ENCODE measurements at regions not wholly inside any gene's neighbourhood (a gene's known extent, or its start where the extent isn't known, plus 50 kb on each side); places are given as distances from the start of the nearest gene placed in this dataset.

- no peak for DNase-seq
Measured at GRCh38 chr7:20021066-20021465, 196.1 kb downstream of the MACC1 start.

GRCh38 chr7:20019757-20020432 is 197.3 kb downstream of the MACC1 start:
- DNase-seq = no peak

- DNase-seq = no peak
Measured at GRCh38 chr7:20016669-20017068, 200.5 kb downstream of the MACC1 start.

- DNase-seq = no peak
Measured at GRCh38 chr7:20013536-20013935, 203.6 kb downstream of the MACC1 start.

- no peak for DNase-seq
Measured at GRCh38 chr7:20012100-20012499, 205.1 kb downstream of the MACC1 start.

- DNase-seq = no peak
Measured at GRCh38 chr7:20010877-20011276, 206.3 kb downstream of the MACC1 start.

DNA sequence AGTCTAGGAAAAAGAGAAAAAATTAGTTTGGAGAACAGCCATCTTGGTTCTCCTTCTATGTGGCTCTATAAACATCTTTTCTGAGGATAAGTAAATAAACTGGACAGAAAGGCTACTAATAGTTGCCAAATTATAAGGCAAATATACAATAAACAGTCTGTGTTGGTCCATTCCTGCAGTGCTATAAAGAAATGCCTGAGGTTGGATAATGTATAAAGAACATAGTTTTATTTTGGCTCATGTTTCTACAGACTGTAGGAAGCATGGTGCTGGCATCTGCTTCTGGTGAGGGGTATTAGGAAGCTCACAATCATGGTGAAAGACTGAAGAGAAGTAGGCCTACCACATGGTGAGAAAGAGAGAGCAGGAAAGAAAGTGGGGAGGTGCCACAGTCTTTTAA is 209.7 kb downstream of the MACC1 start:
- DNase-seq = no peak

- no peak for DNase-seq
Measured at GRCh38 chr7:20005081-20005480, 212.1 kb downstream of the MACC1 start.

DNA sequence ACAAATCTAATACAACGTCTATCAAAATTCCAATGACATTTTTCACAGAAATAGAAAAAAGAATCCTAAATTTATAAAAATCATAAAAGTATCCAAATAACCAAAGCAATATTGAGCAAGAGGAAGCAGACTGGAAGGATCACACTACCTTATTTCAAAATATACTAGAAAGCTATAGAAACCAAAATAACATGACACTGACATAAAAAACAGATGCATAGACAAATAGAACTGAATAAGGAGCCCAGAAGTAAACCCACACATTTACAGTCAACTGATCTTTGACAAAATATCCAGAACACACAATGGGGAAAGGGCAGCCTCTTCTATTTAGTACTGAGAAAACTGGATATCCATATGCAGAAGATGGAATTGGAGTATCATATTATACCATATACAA is 217.5 kb downstream of the MACC1 start:
- DNase-seq = no peak

GRCh38 chr7:19991936-19992335 is 218.5 kb upstream of the TMEM196 start:
- no peak for DNase-seq

DNA sequence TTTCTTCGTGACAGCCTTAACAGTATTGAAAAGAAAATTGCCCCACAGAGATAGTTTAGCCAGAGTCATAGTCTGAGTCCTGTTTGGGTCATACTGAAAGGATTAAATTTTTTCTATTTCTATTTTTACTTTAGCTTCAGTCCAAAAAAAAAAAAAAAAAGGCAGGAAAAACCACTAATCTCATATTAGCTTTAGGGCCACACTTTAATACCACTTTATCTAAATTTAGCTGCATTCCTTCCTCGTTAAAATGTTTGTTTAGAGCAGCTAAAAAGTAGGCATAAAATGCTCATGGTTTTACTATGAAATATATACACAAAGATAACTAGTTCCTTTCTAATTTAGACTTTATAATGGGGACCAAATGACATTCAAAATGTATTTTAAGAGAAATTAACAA is 216.5 kb upstream of the TMEM196 start:
- no peak for DNase-seq

DNA sequence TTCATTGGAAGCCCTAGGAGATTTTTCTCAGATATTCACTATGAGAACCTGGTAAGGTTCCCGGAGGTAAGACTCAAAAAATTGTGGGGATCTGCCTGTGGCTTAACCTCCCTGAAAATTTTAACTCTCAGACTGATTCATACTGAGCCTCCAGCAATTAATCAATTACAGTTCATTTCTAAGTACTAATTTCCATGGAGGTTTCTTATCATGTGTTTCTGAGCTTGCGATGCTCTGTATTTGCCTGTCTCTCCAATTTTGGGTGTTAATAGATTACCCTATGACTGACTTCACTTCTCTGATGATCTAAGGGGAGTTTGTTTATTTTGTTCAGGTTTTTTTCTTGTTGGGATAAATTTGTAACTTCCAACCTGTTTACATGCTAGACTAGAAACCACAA is 215.4 kb upstream of the TMEM196 start:
- DNase-seq = no peak

DNA sequence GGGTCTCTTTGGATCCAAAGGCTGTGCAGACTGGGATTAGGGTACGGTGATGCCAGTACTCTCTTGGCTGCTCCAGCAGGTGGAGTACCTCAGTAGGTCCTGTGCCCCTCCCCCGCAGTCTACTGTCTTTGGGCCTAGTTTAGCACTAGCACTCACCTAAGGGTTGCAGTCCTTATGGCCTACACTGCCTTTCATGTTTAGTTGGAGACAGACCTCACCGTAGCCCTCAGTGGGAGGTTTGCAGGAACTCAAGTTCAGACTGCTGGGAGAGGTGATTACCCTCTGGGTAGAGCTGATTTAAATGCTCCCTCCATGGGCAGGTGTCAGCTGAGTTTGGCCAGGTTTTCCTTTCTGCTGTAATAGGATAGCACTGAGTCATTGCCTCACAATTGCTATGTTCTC is 210.8 kb upstream of the TMEM196 start:
- DNase-seq = no peak

DNA sequence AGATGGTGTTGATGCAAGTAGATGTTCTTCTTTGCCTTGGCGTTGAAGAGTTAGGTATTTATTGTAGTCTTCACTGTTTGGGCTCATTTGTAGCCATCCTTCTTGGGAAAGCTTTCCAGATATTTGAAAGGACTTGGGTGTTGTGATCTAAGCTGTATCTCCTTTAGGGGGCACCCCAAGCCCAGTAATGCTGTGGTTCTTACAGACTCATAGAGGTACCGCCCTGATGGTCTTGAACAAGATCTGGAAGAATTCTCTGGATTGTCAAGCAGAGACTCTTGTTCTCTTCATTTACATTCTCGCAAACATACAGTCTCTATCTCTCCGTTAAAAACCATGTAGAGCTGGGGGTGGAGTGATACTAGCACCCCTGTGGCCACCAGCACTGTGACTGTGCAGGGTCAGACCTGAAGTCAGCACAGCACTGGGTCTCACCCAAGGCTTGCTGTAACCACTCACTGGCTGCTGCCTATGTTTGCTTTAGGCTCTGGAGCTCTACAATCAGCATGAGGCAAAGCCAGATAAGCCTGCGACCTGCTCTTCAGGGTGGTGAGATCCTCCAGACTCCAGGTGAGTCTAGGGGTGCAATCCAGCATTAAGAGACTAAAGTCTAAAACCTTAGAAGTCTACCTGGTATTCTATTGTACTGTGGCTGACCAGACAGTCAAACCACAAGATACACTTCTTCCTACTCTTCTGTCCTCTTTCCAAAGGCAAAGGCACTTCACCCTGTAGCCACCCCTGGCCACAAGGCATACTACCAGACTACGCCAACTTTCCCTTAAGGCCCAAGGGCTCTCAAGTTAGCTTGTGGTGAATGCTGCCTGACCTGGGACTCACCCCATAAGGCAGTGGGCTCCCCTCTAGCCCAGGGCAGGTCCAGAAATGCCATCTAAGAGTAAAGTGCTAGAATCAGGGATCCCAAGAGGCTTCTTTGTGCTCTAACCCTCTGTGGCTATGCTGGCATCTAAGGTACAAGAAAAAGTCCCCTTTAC is 209.7 kb upstream of the TMEM196 start:
- peak; percentile 54 for DNase-seq

DNA sequence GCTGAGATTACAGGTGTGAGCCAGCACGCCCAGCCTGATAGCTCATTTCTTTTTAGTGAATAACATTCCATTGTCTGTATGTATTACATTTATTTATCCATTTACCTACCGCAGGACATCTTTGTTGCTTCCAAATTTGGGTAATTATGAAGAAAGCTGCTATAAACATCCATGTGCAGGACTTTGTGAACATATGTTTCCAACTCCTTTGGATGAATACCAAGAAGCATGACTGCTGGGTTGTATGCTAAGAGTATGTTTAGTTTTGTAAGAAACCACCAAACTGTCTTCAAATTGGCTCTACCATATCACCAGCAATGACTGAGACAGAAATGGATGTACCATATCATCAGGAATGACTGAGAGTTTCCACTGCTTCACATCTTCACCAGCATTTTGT is 200.2 kb upstream of the TMEM196 start:
- DNase-seq = no peak

- DNase-seq = no peak
Measured at GRCh38 chr7:19972876-19973275, 199.5 kb upstream of the TMEM196 start.

DNA sequence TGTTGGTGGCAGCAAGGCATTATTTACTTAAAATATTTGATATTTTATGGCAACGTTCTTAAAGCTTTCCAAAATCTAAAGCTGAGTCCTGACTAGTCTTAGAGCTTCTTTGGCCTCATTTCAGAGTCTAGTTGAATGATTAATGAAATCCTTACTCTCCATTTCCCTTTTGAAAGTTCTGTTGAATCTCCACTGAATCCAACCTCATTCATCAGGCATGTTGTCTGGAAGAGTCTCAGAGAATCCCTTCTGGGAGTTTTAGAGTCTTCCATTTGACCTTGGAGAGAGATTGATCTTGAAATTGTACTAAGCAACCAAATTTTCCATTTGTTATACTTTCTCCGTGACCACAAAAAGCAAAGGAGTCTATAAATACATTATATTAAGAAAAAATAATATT is 198.5 kb upstream of the TMEM196 start:
- DNase-seq = no peak

- no peak for DNase-seq
Measured at GRCh38 chr7:19970514-19970913, 197.1 kb upstream of the TMEM196 start.

GRCh38 chr7:19969859-19970493 is 196.6 kb upstream of the TMEM196 start:
- DNase-seq = peak; percentile 38

DNA sequence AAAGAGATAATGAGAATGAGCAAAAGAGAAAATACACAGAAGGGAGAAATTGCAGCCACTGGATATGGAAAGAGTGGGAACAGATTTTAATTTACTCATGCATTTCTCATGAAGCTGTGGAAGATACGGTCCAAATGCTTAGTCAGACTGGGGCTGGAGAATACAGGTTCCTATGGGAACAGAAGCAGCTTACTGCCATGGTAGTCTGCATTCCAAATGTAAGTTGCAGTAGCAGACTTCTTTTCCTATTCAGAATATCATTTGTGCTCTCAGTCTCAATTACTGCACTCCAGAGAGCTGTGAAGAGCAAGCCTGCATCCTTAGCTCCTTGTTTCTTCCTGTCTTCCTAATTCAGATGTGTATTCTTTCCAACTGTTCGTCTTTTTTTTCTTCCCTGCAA is 190.8 kb upstream of the TMEM196 start:
- peak; percentile 11 for DNase-seq

GRCh38 chr7:19963695-19964094 is 190.3 kb upstream of the TMEM196 start:
- DNase-seq = no peak

- DNase-seq = peak; percentile 66
Measured at GRCh38 chr7:19958309-19958896, 185.0 kb upstream of the TMEM196 start.

DNA sequence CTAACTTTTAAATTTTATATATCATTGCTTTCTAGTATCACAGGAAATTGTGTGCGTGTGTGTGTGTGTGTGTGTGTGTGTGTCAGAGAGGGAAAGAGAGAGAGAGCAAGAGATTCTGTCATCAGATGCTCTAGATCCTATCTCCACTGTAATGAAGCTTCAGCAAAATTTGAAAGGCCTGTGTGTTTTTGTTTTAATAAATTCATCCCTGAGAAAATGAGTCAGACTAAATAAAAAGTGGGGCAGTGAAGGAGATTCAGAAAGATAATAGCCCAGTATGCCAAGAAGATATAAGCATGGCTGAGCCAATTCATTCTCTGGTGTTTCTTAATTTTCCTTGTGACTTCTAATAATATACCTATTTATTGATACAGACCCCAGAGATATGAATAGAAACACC is 184.2 kb upstream of the TMEM196 start:
- peak; percentile 24 for DNase-seq
